ENCODE measurements at regions not wholly inside any gene's neighbourhood (a gene's known extent, or its start where the extent isn't known, plus 50 kb on each side); places are given as distances from the start of the nearest gene placed in this dataset.

GRCh38 chr5:124466011-124466410 is 280.4 kb downstream of the ZNF608 start:
- TF ChIP-seq CTCF (IDR thresholded peaks at IDR 0.05) (no peak), POLR2A (IDR thresholded peaks at IDR 0.05) (no peak)
